Thyroid gland (tissue), 4 donors: ENCODE measurements at regions not wholly inside any gene's neighbourhood (a gene's known extent, or its start where the extent isn't known, plus 50 kb on each side); places are given as distances from the start of the nearest gene placed in this dataset.

Experiments used
- DNase-seq, 2 donors: peaks; one replicate each; pipeline ENCODE4 v3.0.0-alpha.2; 2019
- H3K27ac ChIP-seq, 3 donors: fragments of 200-600 bp; sonication (generic); 1 replicate in 2 of 3; 2 replicates in 1 of 3; pipeline ENCODE4 v1.5.1; 2016 to 2019; ENCODE audit warnings: mild to moderate bottlenecking in 1 of 3, moderate library complexity in 1 of 3
- H3K27me3 ChIP-seq: fragments of 200-600 bp; sonication (generic); one replicate; pipeline ENCODE4 v1.5.1; 2019
- H3K36me3 ChIP-seq, 2 donors: fragments of 200-600 bp; sonication (generic); one replicate each; pipeline ENCODE4 v1.5.1; 2016 to 2019
- H3K4me1 ChIP-seq, 2 donors: fragments of 200-600 bp; sonication (generic); one replicate each; pipeline ENCODE4 v1.5.1; 2017 to 2019
- H3K4me3 ChIP-seq, 3 donors: fragments of 200-600 bp; sonication (generic); replicated peaks in 1 of 3; 1 replicate in 2 of 3; 2 replicates in 1 of 3; pipeline ENCODE4 v1.5.1; 2016; ENCODE audit warnings: mild to moderate bottlenecking in 1 of 3
- H3K9me3 ChIP-seq: fragments of 200-600 bp; sonication (generic); one replicate; pipeline ENCODE4 v1.5.1; 2017
- CTCF ChIP-seq, 6 experiments: fragments of 200-600 bp in 3 of 6; fragments of 450-650 bp in 3 of 6; sonication (generic) in 3 of 6; IDR thresholded peaks; one replicate each; pipeline ENCODE4 v1.5.1; 2016 to 2019; ENCODE audit warnings: antibody characterized with exemption in 6 of 6, mild to moderate bottlenecking in 2 of 6, inconsistent platforms in 1 of 6, moderate library complexity in 1 of 6
- POLR2A ChIP-seq, 2 donors: fragments of 450-650 bp; IDR thresholded peaks; one replicate each; pipeline ENCODE4 v1.6.1; 2017; ENCODE audit warnings: antibody characterized with exemption in 2 of 2, mild to moderate bottlenecking in 2 of 2, moderate library complexity in 1 of 2
- WGBS, 2 donors: methylation state at CpG; one replicate each; pipeline ENCODE4 v1.1.5; 2017; 5-methylcytosine and 5-hydroxymethylcytosine counted together
- intact Hi-C: fragments of 100-400 bp; cut with DNase I; formaldehyde crosslinking; loops from one replicate; pipeline ENCODE4 v1.15.1; 2023

- H3K27ac ChIP-seq = no peak overlapping the region
- no peaks in the 10 kb centered on the region for H3K36me3 ChIP-seq
- TF ChIP-seq POLR2A (IDR thresholded peaks at IDR 0.05) = no peak
- no peaks in the 10 kb centered on the region for H3K9me3 ChIP-seq
- DNase-seq = no peak
- WGBS, 2 donors = 91% methylated on average over 16 to 18 of the region's 21 CpGs
- no peaks in the 10 kb centered on the region for H3K27me3 ChIP-seq
- no peak overlapping the region for H3K4me3 ChIP-seq
- intact Hi-C loops = no loop called here
- peaks cover 0 to 4% of the 10 kb centered on the region in 2 donors for H3K4me1 ChIP-seq
These were observed 92.6 kb upstream of the MVB12B start for GRCh38 chr9:126233913-126234525.

GRCh38 chr9:126234681-126235335 is 91.8 kb upstream of the MVB12B start:
- intact Hi-C loops = no loop called here
- Histone ChIP-seq H3K27me3 (no peaks in the 10 kb centered on the region), H3K27ac (no peak overlapping the region), H3K36me3 (no peaks in the 10 kb centered on the region), H3K4me3 (no peak overlapping the region), H3K9me3 (no peaks in the 10 kb centered on the region), H3K4me1 (peaks cover 0 to 4% of the 10 kb centered on the region in 2 donors)
- TF ChIP-seq POLR2A (IDR thresholded peaks at IDR 0.05) (no peak), CTCF (IDR thresholded peaks at IDR 0.05) (no peak)
- 84 to 90% methylated on average over 6 to 7 of the region's 8 CpGs for WGBS, 2 donors
- no peak for DNase-seq

GRCh38 chr9:126235336-126236243 is 91.0 kb upstream of the MVB12B start:
- Histone ChIP-seq H3K4me3 (no peak overlapping the region), H3K27me3 (no peaks in the 10 kb centered on the region), H3K4me1 (peaks cover 0 to 4% of the 10 kb centered on the region in 2 donors), H3K36me3 (no peaks in the 10 kb centered on the region), H3K27ac (no peak overlapping the region), H3K9me3 (no peaks in the 10 kb centered on the region)
- intact Hi-C loops = no loop called here
- no peak for DNase-seq
- WGBS, 2 donors = 71 to 81% methylated on average over 44 to 46 of the region's 49 CpGs
- TF ChIP-seq CTCF (IDR thresholded peaks at IDR 0.05) = no peak
- TF ChIP-seq POLR2A (IDR thresholded peaks at IDR 0.05) = no peak

- Histone ChIP-seq H3K4me1 (peaks cover 0 to 4% of the 10 kb centered on the region in 2 donors), H3K36me3 (no peaks in the 10 kb centered on the region), H3K27ac (no peak overlapping the region), H3K9me3 (no peaks in the 10 kb centered on the region), H3K4me3 (no peak overlapping the region), H3K27me3 (no peaks in the 10 kb centered on the region)
- DNase-seq = no peak
- intact Hi-C loops = no loop called here
- WGBS, 2 donors = 87 to 91% methylated on average over 5 to 7 of the region's 7 CpGs
- TF ChIP-seq CTCF (IDR thresholded peaks at IDR 0.05) = no peak
- no peak for TF ChIP-seq POLR2A (IDR thresholded peaks at IDR 0.05)
These were observed 90.4 kb upstream of the MVB12B start for GRCh38 chr9:126236273-126236672.

GRCh38 chr9:126238415-126238814 is 88.2 kb upstream of the MVB12B start:
- intact Hi-C loops = no loop called here
- Histone ChIP-seq H3K27me3 (no peaks in the 10 kb centered on the region), H3K9me3 (no peaks in the 10 kb centered on the region), H3K4me3 (no peak overlapping the region), H3K4me1 (peaks cover 0 to 4% of the 10 kb centered on the region in 2 donors), H3K27ac (no peak overlapping the region), H3K36me3 (no peaks in the 10 kb centered on the region)
- 95 to 96% methylated on average over 2 of the region's 2 CpGs for WGBS, 2 donors
- DNase-seq = no peak
- TF ChIP-seq CTCF (IDR thresholded peaks at IDR 0.05) (no peak), POLR2A (IDR thresholded peaks at IDR 0.05) (no peak)
